Motor neuron (in vitro differentiated cells): ENCODE measurements at regions not wholly inside any gene's neighbourhood (a gene's known extent, or its start where the extent isn't known, plus 50 kb on each side); places are given as distances from the start of the nearest gene placed in this dataset.

Experiments
- ATAC-seq, 8 experiments: fragments of 200-7000 bp; cut with Tn5 transposase; replicated peaks in 6 of 8; 2 replicates each; pipeline ENCODE4 v1.8.0; 2021; ENCODE audit warnings: mild to moderate bottlenecking in 8 of 8, moderate library complexity in 8 of 8
- H3K27ac ChIP-seq, 2 donors: fragments of 250-450 bp; sonication (Bioruptor Pico); 2 replicates each; pipeline ENCODE4 v1.9.0; 2021; ENCODE audit warnings: antibody characterized with exemption in 2 of 2, mild to moderate bottlenecking in 2 of 2, moderate library complexity in 1 of 2
- H3K4me1 ChIP-seq, 2 donors: fragments of 250-450 bp; sonication (Bioruptor Pico); replicated peaks in 1 of 2; 2 replicates each; pipeline ENCODE4 v1.6.1; 2021; ENCODE audit warnings: antibody characterized with exemption in 2 of 2, mild to moderate bottlenecking in 2 of 2, moderate library complexity in 1 of 2
- H3K4me3 ChIP-seq, 5 donors: fragments of 250-450 bp; sonication (Bioruptor Pico); 2 replicates each; pipeline ENCODE4 v1.9.0; 2021; ENCODE audit warnings: antibody characterized with exemption in 5 of 5, mild to moderate bottlenecking in 5 of 5, moderate library complexity in 4 of 5
- WGBS, 10 experiments: fragments of 450-650 bp; shearing (Covaris generic); methylation state at CpG; one replicate each; pipeline ENCODE4 v1.0.0; 2022; 5-methylcytosine and 5-hydroxymethylcytosine counted together
- in situ Hi-C, 9 experiments: fragments of 400-800 bp; cut with MboI; loops; one replicate each; pipeline ENCODE4 v1.15.0; 2021; ENCODE audit warnings: low sequenced_read_pairs in 9 of 9, low pct_unique_long_range_greater_than_20kb in 2 of 9; ENCODE audit not compliant: unreplicated experiment in 9 of 9

GRCh38 chr1:168970926-168971659 lies 135.4 kb upstream of the ATP1B1 start:
- peaks cover 7 to 8% of the 10 kb centered on the region in 2 donors for H3K4me1 ChIP-seq
- in situ Hi-C loops, result no loop called here
- ATAC-seq, result peak in 5 of 8 experiments; percentile 37 to 76 (median 69)
- no peak overlapping the region for H3K27ac ChIP-seq
- WGBS, 10 experiments, result 43 to 82% (median 59%) methylated on average over 2 to 7 of the region's 7 CpGs; no CpG with 5 or more reads in 1 of the 10 experiments
- no peak overlapping the region for H3K4me3 ChIP-seq

GRCh38 chr1:168972225-168972624 lies 134.3 kb upstream of the ATP1B1 start:
- 24 to 100% (median 89%) methylated on average over 1 to 4 of the region's 4 CpGs for WGBS, 10 experiments
- no peak for ATAC-seq
- Histone ChIP-seq H3K27ac (no peak overlapping the region), H3K4me1 (peaks cover 7 to 8% of the 10 kb centered on the region in 2 donors), H3K4me3 (no peak overlapping the region)
- in situ Hi-C loops, result no loop called here

- no peak overlapping the region for H3K27ac ChIP-seq
- ATAC-seq, result peak in 3 of 8 experiments; percentile 21 to 46 (median 44)
- in situ Hi-C loops, result no loop called here
- H3K4me1 ChIP-seq, result peaks cover 7 to 8% of the 10 kb centered on the region in 2 donors
- no peak overlapping the region for H3K4me3 ChIP-seq
- 21 to 100% (median 64%) methylated on average over 1 to 2 of the region's 2 CpGs; no CpG with 5 or more reads in 3 of the 10 experiments for WGBS, 10 experiments
Observed at GRCh38 chr1:168972887-168973286, 133.6 kb upstream of the ATP1B1 start.

- ATAC-seq, result no peak
- in situ Hi-C loops, result no loop called here
- Histone ChIP-seq H3K27ac (no peak overlapping the region), H3K4me1 (peaks cover 7 to 8% of the 10 kb centered on the region in 2 donors), H3K4me3 (no peak overlapping the region)
- 47 to 100% (median 82%) methylated on average over 2 to 5 of the region's 5 CpGs; no CpG with 5 or more reads in 1 of the 10 experiments for WGBS, 10 experiments
Observed at GRCh38 chr1:168974117-168974516, 132.4 kb upstream of the ATP1B1 start.

- peaks cover 7 to 8% of the 10 kb centered on the region in 2 donors for H3K4me1 ChIP-seq
- ATAC-seq, result no peak
- in situ Hi-C loops, result no loop called here
Observed at GRCh38 chr1:168974611-168975010, 131.9 kb upstream of the ATP1B1 start.

GRCh38 chr1:168976267-168976666 lies 130.2 kb upstream of the ATP1B1 start:
- in situ Hi-C loops, result no loop called here
- 0 to 94% (median 68%) methylated on average over 1 of the region's 1 CpG; no CpG with 5 or more reads in 2 of the 10 experiments for WGBS, 10 experiments
- Histone ChIP-seq H3K4me3 (no peak overlapping the region), H3K4me1 (peaks cover 2% of the 10 kb centered on the region in 2 donors), H3K27ac (no peak overlapping the region)
- ATAC-seq, result no peak

More at GRCh38 chr1:168974611-168975010, 131.9 kb upstream of the ATP1B1 start:
- H3K27ac ChIP-seq, result no peak overlapping the region
- H3K4me3 ChIP-seq, result no peak overlapping the region

- 44 to 92% (median 72%) methylated on average over 2 to 5 of the region's 5 CpGs; no CpG with 5 or more reads in 2 of the 10 experiments for WGBS, 10 experiments
- Histone ChIP-seq H3K27ac (no peak overlapping the region), H3K4me1 (no peaks in the 10 kb centered on the region), H3K4me3 (no peak overlapping the region)
- in situ Hi-C loops, result no loop called here
- no peak for ATAC-seq
Observed at GRCh38 chr1:168977618-168978017, 128.9 kb upstream of the ATP1B1 start.

- WGBS, 10 experiments, result 39 to 96% (median 83%) methylated on average over 1 to 4 of the region's 4 CpGs; no CpG with 5 or more reads in 2 of the 10 experiments
- no peak overlapping the region for H3K4me3 ChIP-seq
- in situ Hi-C loops, result no loop called here
- ATAC-seq, result no peak
- H3K4me1 ChIP-seq, result no peaks in the 10 kb centered on the region
- H3K27ac ChIP-seq, result no peak overlapping the region
Observed at GRCh38 chr1:168979276-168979675, 127.2 kb upstream of the ATP1B1 start.

GRCh38 chr1:168980180-168980579 lies 126.3 kb upstream of the ATP1B1 start:
- in situ Hi-C loops, result no loop called here
- no peak for ATAC-seq

GRCh38 chr1:168980656-168981055 lies 125.8 kb upstream of the ATP1B1 start:
- no peaks in the 10 kb centered on the region for H3K4me1 ChIP-seq
- H3K27ac ChIP-seq, result no peak overlapping the region
- H3K4me3 ChIP-seq, result no peak overlapping the region
- in situ Hi-C loops, result no loop called here
- no peak for ATAC-seq

More at GRCh38 chr1:168980180-168980579, 126.3 kb upstream of the ATP1B1 start:
- H3K27ac ChIP-seq, result no peak overlapping the region
- no peak overlapping the region for H3K4me3 ChIP-seq
- no peaks in the 10 kb centered on the region for H3K4me1 ChIP-seq

- no peak for ATAC-seq
- WGBS, 10 experiments, result 67 to 100% (median 79%) methylated on average over 1 to 4 of the region's 4 CpGs; no CpG with 5 or more reads in 1 of the 10 experiments
- in situ Hi-C loops, result no loop called here
- Histone ChIP-seq H3K4me3 (no peak overlapping the region), H3K27ac (no peak overlapping the region), H3K4me1 (no peaks in the 10 kb centered on the region)
Observed at GRCh38 chr1:168982778-168983177, 123.7 kb upstream of the ATP1B1 start.

- no peak overlapping the region for H3K4me3 ChIP-seq
- H3K4me1 ChIP-seq, result no peaks in the 10 kb centered on the region
- WGBS, 10 experiments, result 7 to 100% (median 88%) methylated on average over 1 to 4 of the region's 4 CpGs; no CpG with 5 or more reads in 1 of the 10 experiments
- ATAC-seq, result no peak
- in situ Hi-C loops, result no loop called here
- H3K27ac ChIP-seq, result no peak overlapping the region
Observed at GRCh38 chr1:168987330-168987729, 119.2 kb upstream of the ATP1B1 start.

- 0 to 89% (median 72%) methylated on average over 1 to 2 of the region's 2 CpGs; no CpG with 5 or more reads in 2 of the 10 experiments for WGBS, 10 experiments
- ATAC-seq, result no peak
- in situ Hi-C loops, result no loop called here
- no peak overlapping the region for H3K4me3 ChIP-seq
- H3K27ac ChIP-seq, result no peak overlapping the region
- H3K4me1 ChIP-seq, result no peaks in the 10 kb centered on the region
Observed at GRCh38 chr1:168987923-168988322, 118.6 kb upstream of the ATP1B1 start.

- in situ Hi-C loops, result no loop called here
- H3K27ac ChIP-seq, result no peak overlapping the region
- no peak for ATAC-seq
- no peaks in the 10 kb centered on the region for H3K4me1 ChIP-seq
- no peak overlapping the region for H3K4me3 ChIP-seq
Observed at GRCh38 chr1:168989985-168990384, 116.5 kb upstream of the ATP1B1 start.
